ENCODE measurements at regions not wholly inside any gene's neighbourhood (a gene's known extent, or its start where the extent isn't known, plus 50 kb on each side); places are given as distances from the start of the nearest gene placed in this dataset.

GRCh38 chr7:156429514-156429913 lies 211.1 kb upstream of the RNF32 start:
- no peak for TF ChIP-seq EZH2phosphoT487 (conservative IDR thresholded peaks at IDR 0.05; ENCODE audit: low read length)
- no peak for TF ChIP-seq CTCF (IDR thresholded peaks at IDR 0.05; ENCODE audit: insufficient read depth, low read length, poor library complexity, severe bottlenecking)
